Esophagus muscularis mucosa (tissue), 4 donors: ENCODE measurements at regions not wholly inside any gene's neighbourhood (a gene's known extent, or its start where the extent isn't known, plus 50 kb on each side); places are given as distances from the start of the nearest gene placed in this dataset.

Experiments used
- DNase-seq: peaks from one replicate; pipeline ENCODE4 v3.0.0-alpha.2; 2017; ENCODE audit errors: extremely low spot score
- H3K27ac ChIP-seq, 4 donors: fragments of 200-600 bp; sonication (generic); replicated peaks in 1 of 4; 1 replicate in 3 of 4; 2 replicates in 1 of 4; pipeline ENCODE4 v1.5.1; 2016 to 2019; ENCODE audit warnings: mild to moderate bottlenecking in 1 of 4
- H3K27me3 ChIP-seq, 4 donors: fragments of 200-600 bp; sonication (generic); one replicate each; pipeline versions ENCODE4 v1.5.1 to v1.6.0; 2016 to 2019
- H3K36me3 ChIP-seq, 4 donors: fragments of 200-600 bp; sonication (generic); one replicate each; pipeline ENCODE4 v1.5.1; 2016 to 2019
- H3K4me1 ChIP-seq, 4 donors: fragments of 200-600 bp; sonication (generic); one replicate each; pipeline ENCODE4 v1.5.1; 2016 to 2019
- H3K4me3 ChIP-seq, 4 donors: fragments of 200-600 bp; sonication (generic); 1 replicate in 2 of 4; 2 replicates in 2 of 4; pipeline ENCODE4 v1.5.1; 2016 to 2019; ENCODE audit warnings: mild to moderate bottlenecking in 4 of 4, moderate library complexity in 1 of 4
- H3K9me3 ChIP-seq, 4 donors: fragments of 200-600 bp; sonication (generic); 1 replicate in 3 of 4; 2 replicates in 1 of 4; pipeline ENCODE4 v1.5.1; 2016 to 2019
- CTCF ChIP-seq, 3 experiments: fragments of 200-600 bp in 2 of 3; fragments of 450-650 bp in 1 of 3; sonication (generic) in 2 of 3; IDR thresholded peaks; one replicate each; pipeline ENCODE4 v1.5.1; 2017 to 2019; ENCODE audit warnings: antibody characterized with exemption in 3 of 3, mild to moderate bottlenecking in 2 of 3, moderate library complexity in 1 of 3
- EP300 ChIP-seq: sonication (generic); formaldehyde crosslinking; IDR thresholded peaks from one replicate; pipeline ENCODE4 v1.6.1; 2017; ENCODE audit warnings: antibody characterized with exemption
- POLR2A ChIP-seq: fragments of 450-650 bp; IDR thresholded peaks from one replicate; pipeline ENCODE4 v1.6.1; 2017; ENCODE audit warnings: antibody characterized with exemption, moderate library complexity, mild to moderate bottlenecking, low read depth
- POLR2AphosphoS5 ChIP-seq, 2 donors: sonication (generic); formaldehyde crosslinking; IDR thresholded peaks; one replicate each; pipeline ENCODE4 v1.6.1; 2017; ENCODE audit warnings: antibody characterized with exemption in 2 of 2
- WGBS: methylation state at CpG from one replicate; pipeline ENCODE4 v1.1.5; 2018; 5-methylcytosine and 5-hydroxymethylcytosine counted together
- intact Hi-C: fragments of 100-400 bp; cut with DNase I; formaldehyde crosslinking; loops from one replicate; pipeline ENCODE4 v1.15.1; 2023

GRCh38 chr2:53417385-53417784 is 350.2 kb upstream of the CHAC2 start:
- Histone ChIP-seq H3K27me3 (no peaks in the 10 kb centered on the region), H3K4me1 (no peaks in the 10 kb centered on the region), H3K36me3 (no peaks in the 10 kb centered on the region), H3K4me3 (no peak overlapping the region), H3K9me3 (peaks cover 0 to 9% (median 0%) of the 10 kb centered on the region in 4 donors), H3K27ac (no peak overlapping the region)
- 91% methylated on average over 2 of the region's 2 CpGs for WGBS
- DNase-seq = no peak
- no peak for TF ChIP-seq POLR2AphosphoS5 (IDR thresholded peaks at IDR 0.05)
- no peak for TF ChIP-seq EP300
- TF ChIP-seq CTCF (IDR thresholded peaks at IDR 0.05) = no peak
- TF ChIP-seq POLR2A = no peak
- intact Hi-C loops = no loop called here

GRCh38 chr2:53407363-53408080 is 360.1 kb upstream of the CHAC2 start:
- TF ChIP-seq EP300 (no peak), CTCF (IDR thresholded peaks at IDR 0.05) (no peak), POLR2A (no peak), POLR2AphosphoS5 (IDR thresholded peaks at IDR 0.05) (no peak)
- H3K9me3 ChIP-seq = peaks cover 0 to 4% (median 0%) of the 10 kb centered on the region in 4 donors
- H3K27ac ChIP-seq = no peak overlapping the region

GRCh38 chr2:53403792-53404413 is 363.7 kb upstream of the CHAC2 start:
- no peak overlapping the region for H3K4me3 ChIP-seq
- no peak overlapping the region for H3K27ac ChIP-seq
- H3K4me1 ChIP-seq = no peaks in the 10 kb centered on the region
- no peak for TF ChIP-seq POLR2AphosphoS5 (IDR thresholded peaks at IDR 0.05)
- TF ChIP-seq CTCF (IDR thresholded peaks at IDR 0.05) = no peak
- no peak for TF ChIP-seq EP300
- no peak for TF ChIP-seq POLR2A
- 84% methylated on average over 4 of the region's 4 CpGs for whole genome bisulfite sequencing
- intact Hi-C loops = no loop called here
- no peaks in the 10 kb centered on the region for H3K27me3 ChIP-seq
- DNase-seq = no peak
- H3K9me3 ChIP-seq = no peaks in the 10 kb centered on the region
- no peaks in the 10 kb centered on the region for H3K36me3 ChIP-seq

More at GRCh38 chr2:53407363-53408080, 360.1 kb upstream of the CHAC2 start:
- Histone ChIP-seq H3K27me3 (no peaks in the 10 kb centered on the region), H3K36me3 (no peaks in the 10 kb centered on the region), H3K4me1 (no peaks in the 10 kb centered on the region), H3K4me3 (no peak overlapping the region)
- no peak for DNase-seq
- intact Hi-C loops = no loop called here
- 77% methylated on average over 6 of the region's 6 CpGs for WGBS

- H3K4me1 ChIP-seq = no peaks in the 10 kb centered on the region
- H3K27me3 ChIP-seq = no peaks in the 10 kb centered on the region
- intact Hi-C loops = no loop called here
- no peaks in the 10 kb centered on the region for H3K36me3 ChIP-seq
- DNase-seq = no peak
- H3K27ac ChIP-seq = no peak overlapping the region
- no peaks in the 10 kb centered on the region for H3K9me3 ChIP-seq
- H3K4me3 ChIP-seq = no peak overlapping the region
- TF ChIP-seq CTCF (IDR thresholded peaks at IDR 0.05) (no peak), POLR2A (no peak), EP300 (no peak), POLR2AphosphoS5 (IDR thresholded peaks at IDR 0.05) (no peak)
Observed at GRCh38 chr2:53397085-53397484, 370.5 kb upstream of the CHAC2 start.

GRCh38 chr2:53381271-53381670 is 386.3 kb upstream of the CHAC2 start:
- DNase-seq = no peak
- TF ChIP-seq POLR2A = no peak
- H3K36me3 ChIP-seq = no peaks in the 10 kb centered on the region
- no peaks in the 10 kb centered on the region for H3K27me3 ChIP-seq
- no peaks in the 10 kb centered on the region for H3K4me1 ChIP-seq
- H3K4me3 ChIP-seq = no peak overlapping the region
- intact Hi-C loops = no loop called here
- H3K27ac ChIP-seq = no peak overlapping the region
- H3K9me3 ChIP-seq = peaks cover 0 to under 1% (median 0%) of the 10 kb centered on the region in 4 donors
